Hematopoietic multipotent progenitor cell treated with erythropoietin and hydrocortisone succinate and interleukin-3 and kit ligand, for 8 days (in vitro differentiated cells): ENCODE measurements at regions not wholly inside any gene's neighbourhood (a gene's known extent, or its start where the extent isn't known, plus 50 kb on each side); places are given as distances from the start of the nearest gene placed in this dataset.
"Not testable (repeated sequence)": the region's sequence is repeated elsewhere in the genome, so short reads cannot be mapped to it uniquely, and the experiment has no call there.

Experiments used
- DNase-seq: peaks from one replicate; pipeline ENCODE4 v3.0.0-alpha.2; 2015

DNA sequence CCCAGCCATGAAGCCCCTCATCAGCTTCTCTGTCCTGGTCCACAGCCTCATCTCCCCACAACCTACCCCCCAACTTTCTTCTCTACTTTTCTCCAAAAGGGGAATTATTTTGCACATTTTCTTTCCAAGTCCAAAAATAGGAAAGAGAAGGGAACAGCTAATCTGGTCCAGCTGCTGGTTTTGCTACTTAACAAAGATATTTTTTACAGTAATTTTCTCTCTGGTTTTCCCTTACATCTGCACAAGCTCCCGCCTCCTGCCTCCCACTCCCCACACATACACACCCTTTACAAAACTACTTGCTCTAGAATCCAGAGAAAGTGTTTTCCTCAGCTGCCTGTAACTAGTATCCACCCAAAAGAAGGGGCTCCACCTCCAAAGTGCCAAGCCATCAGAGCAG is 177.2 kb downstream of the POLR2M start:
- DNase-seq, result no peak

DNA sequence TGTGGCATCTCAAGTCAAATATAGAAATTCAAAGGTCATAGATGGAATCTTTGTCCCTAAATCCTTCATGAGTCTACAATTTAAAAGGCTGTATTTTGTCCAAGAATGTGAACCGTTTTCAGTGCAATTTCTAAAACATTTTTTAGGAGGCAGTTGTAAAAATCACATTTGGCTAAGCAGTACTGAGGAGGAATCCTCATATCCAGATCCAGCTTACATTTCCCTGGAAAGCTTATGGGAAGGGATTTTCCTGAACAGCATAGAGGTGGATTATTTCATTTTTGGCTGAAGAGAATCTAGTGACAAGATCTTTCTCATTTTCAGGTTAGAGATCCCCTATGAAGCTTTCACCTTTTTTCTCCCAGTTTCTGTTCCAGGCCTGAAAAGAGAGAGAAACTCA is 178.4 kb downstream of the POLR2M start:
- DNase-seq, result no peak

DNA sequence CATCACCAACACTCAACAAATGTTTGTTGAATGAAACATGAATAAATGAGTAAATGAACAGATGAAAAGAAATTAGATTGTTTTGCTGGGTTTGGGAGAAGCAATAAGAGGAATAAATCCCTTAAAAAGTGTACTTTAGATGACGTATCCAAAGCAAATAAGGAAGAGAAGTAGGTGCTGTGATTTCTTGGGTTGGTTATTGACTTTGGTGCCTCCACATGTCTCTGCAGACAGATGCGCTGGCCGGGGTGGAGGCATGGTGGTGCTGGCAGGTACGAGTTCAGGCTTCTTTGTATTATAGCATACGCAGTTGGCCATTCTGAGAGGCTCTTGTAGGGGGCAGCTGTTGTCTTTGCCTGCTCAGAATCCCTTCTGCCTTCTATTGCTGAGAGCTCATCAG is 178.9 kb downstream of the POLR2M start:
- DNase-seq, result no peak

- DNase-seq, result no peak
Measured at GRCh38 chr15:57887825-57888224, 177.7 kb downstream of the ALDH1A2 start.

DNA sequence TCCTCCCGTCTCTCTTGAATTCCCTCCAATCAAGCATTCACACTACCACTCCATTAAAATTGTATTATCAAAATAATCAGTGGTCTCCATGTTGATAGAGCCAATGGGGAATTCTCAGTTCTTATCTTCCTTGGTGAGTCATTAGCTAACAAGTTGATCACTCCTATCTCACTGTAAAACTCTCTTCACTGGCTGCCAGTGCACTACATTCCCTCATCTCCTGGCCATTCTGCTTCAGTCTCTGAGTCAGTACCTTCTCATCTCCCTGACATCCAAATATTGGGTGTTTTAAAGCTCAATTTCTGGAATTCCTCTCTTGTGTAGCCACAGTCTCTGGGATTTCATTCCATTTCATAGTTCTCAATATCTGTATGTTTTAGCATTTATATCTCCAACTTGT is 175.2 kb downstream of the ALDH1A2 start:
- no peak for DNase-seq

DNA sequence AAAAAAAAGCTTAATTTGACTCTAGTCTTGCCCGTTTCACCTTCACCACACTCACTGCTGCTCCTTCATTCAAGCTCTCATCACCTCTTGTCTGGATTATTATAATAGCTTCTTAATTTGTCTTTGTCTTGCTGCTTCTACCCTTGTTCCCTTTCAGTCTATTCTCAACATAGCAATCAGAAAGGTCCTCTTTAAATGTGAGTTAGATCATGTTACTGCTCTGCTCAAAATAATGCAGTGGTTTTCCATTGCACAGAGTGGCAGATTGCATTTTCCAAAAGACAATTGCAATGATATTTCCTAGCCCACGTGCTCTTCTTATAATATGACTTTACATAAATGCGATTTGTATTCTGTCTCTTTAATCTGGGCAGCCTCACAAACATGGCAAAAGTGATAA is 174.6 kb downstream of the ALDH1A2 start:
- no peak for DNase-seq

DNA sequence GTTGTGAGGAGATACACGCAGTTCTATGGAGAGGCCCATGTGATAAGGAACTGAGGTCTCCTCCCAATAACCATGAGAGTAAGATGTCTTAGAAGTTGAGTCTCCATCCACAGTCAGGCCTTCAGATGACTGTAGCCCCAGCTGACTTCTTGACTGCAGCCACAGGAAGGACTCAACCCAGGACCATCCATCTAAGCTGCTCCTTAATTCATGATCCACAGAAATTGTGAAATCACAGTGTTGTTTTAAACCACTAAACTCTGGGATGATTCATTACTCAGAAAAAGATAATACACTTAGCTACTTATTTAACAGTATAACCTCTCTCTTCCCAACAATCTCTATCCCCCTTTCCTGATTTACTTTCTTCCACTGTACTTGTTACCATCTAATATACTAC is 173.3 kb downstream of the ALDH1A2 start:
- DNase-seq, result no peak

- DNase-seq, result no peak
Measured at GRCh38 chr15:57893040-57893439, 172.5 kb downstream of the ALDH1A2 start.

DNA sequence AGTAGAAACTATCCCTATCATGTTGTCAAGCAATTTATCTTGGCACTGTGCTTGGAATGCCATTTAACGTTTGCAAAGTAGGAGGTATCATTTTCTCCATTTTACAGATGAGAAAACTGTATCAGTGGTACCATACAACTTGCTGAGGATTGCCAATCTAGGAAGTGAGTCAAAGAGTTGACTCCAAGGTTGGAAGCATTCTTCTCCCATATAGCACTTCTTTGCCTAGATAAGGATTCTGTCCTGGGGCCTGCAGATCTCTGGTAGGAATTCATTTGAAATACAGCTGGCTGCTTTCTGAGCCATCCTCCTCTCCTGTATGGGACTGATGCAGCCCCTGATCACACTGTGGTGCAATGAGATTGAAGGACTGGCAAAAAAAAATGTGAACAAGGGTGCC is 170.2 kb downstream of the ALDH1A2 start:
- DNase-seq, result no peak

GRCh38 chr15:57896114-57896513 is 169.4 kb downstream of the ALDH1A2 start:
- no peak for DNase-seq

- DNase-seq, result not testable (repeated sequence)
Measured at GRCh38 chr15:57896899-57897298, 168.6 kb downstream of the ALDH1A2 start.

DNA sequence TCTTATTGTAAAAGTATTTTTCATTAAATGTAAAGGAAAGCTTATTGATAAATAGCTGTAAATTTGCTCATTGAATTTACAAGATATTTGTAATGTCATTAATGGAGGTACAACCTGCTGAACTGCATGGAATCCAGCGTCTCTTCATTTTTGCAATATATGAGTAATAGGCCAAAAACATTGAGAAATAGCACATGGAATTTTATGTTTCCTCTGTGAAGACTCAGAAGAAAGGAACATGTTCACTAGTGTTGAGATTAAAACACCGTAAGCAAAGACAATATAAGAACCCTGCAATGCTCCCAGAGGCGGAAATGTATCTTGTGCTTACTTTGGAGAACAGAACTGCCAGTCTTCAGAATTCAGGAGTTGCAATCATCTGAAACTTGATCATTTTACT is 167.6 kb downstream of the ALDH1A2 start:
- no peak for DNase-seq

DNA sequence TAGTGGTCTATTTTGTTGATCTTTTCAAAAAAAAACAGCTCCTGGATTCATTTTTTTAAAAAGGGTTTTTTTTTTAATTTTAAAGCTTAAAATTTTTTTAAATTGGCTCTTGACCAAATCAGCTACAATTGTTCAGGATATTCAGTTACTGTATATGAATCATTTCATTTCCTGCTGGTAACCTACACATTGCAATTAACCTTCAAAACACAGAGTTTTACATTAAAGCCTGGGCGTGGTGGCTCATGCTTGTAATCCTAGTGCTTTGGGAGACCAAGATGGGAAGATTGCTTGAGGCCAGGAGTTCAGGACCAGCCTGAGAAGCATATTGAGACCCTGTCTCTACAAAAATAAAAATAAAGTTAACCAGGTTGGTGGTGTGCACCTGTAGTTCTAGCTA is 163.4 kb downstream of the ALDH1A2 start:
- DNase-seq, result no peak
